ENCODE measurements at regions not wholly inside any gene's neighbourhood (a gene's known extent, or its start where the extent isn't known, plus 50 kb on each side); places are given as distances from the start of the nearest gene placed in this dataset.

DNA sequence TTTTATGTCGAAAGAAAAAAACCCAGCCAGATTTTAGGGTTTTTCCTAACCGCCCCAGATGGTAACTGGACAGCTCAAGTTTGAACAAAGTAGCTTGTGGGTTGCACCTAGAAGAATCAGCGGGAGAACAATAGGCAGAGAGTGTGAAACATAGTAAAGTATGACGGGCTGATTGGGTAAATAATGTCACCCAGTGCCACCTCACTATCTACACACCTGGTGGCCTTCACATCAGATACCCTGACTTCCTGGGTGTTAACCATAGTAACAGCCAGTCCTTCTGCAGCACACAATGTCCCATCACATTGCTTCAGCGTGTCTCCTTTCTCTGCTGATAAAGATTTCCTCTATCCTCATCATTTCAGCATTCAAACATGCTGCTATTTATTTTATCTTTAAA is 159.1 kb upstream of the HS3ST1 start:
- Histone ChIP-seq H3K27me3 (ENCODE audit: control insufficient read depth in 2 of 2, insufficient read depth in 1 of 2, low read length in 1 of 2) (no peaks in the 10 kb centered on the region), H3K36me3 (ENCODE audit: control insufficient read depth in 2 of 2, insufficient read depth in 2 of 2, low read length in 1 of 2) (no peaks in the 10 kb centered on the region), H3K27ac (ENCODE audit: low read depth in 1 of 2, low read length in 1 of 2) (no peak overlapping the region), H3K4me3 (ENCODE audit: low read length in 2 of 2) (no peak overlapping the region), H3K4me1 (ENCODE audit: control insufficient read depth in 2 of 2, insufficient read depth in 2 of 2, low read length in 2 of 2) (no peaks in the 10 kb centered on the region), H3K9me3 (ENCODE audit: control insufficient read depth in 2 of 2, insufficient read depth in 1 of 2, low read length in 1 of 2) (no peaks in the 10 kb centered on the region)
- no peak for DNase-seq (ENCODE audit: low read depth in 6 of 9, low spot score in 9 of 9)
- WGBS: 97% methylated on average over 5 of the region's 5 CpGs

DNA sequence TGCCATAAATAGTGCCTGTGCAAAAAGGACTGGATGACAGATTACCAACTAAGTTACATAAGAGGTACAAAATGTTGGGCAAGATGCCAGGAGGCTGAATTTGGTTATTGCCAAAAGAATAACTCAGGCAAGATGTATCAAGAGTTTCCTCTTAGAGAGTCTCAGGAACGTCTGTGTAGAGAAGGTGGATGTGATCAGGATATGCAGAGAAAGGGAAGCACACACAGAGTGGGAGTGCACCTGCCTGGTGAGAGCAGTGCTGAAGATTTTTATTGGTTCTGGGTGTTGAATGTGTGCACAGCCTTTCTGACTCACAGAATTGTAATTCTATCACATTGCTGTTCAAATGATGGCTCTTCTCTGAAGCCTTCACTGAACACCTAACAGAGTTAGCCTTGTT is 156.8 kb upstream of the HS3ST1 start:
- no peak for DNase-seq (ENCODE audit: low read depth in 6 of 9, low spot score in 9 of 9)

DNA sequence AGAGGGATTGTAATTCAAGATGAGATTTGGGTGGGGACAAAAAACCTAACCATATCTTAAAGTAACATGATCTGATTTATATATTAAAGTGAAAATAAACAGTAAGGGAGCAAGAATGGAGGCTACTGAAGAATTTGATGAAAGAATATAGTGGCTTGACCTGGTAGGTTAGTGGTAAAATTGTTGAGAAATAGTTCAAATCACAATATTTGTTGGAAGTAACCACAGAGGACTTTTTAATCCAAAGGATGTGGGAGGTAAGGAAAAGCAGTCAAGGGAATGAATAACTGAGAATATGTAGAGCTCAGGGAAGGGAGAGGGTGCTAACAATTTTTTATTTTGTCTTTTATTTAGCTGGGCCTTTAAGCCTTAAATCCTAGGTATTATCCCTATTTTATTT is 139.8 kb upstream of the HS3ST1 start:
- Histone ChIP-seq H3K27me3 (ENCODE audit: control insufficient read depth in 2 of 2, insufficient read depth in 1 of 2, low read length in 1 of 2) (no peaks in the 10 kb centered on the region), H3K27ac (ENCODE audit: low read depth in 1 of 2, low read length in 1 of 2) (no peak overlapping the region), H3K9me3 (ENCODE audit: control insufficient read depth in 2 of 2, insufficient read depth in 1 of 2, low read length in 1 of 2) (no peaks in the 10 kb centered on the region), H3K36me3 (ENCODE audit: control insufficient read depth in 2 of 2, insufficient read depth in 2 of 2, low read length in 1 of 2) (no peaks in the 10 kb centered on the region), H3K4me1 (ENCODE audit: control insufficient read depth in 2 of 2, insufficient read depth in 2 of 2, low read length in 2 of 2) (no peaks in the 10 kb centered on the region), H3K4me3 (ENCODE audit: low read length in 2 of 2) (no peak overlapping the region)
- no peak for DNase-seq (ENCODE audit: low read depth in 6 of 9, low spot score in 9 of 9)

More for the DNA sequence above, 156.8 kb upstream of the HS3ST1 start:
- WGBS: 9% methylated on average over 1 of the region's 1 CpG
- Histone ChIP-seq H3K4me1 (ENCODE audit: control insufficient read depth in 2 of 2, insufficient read depth in 2 of 2, low read length in 2 of 2) (no peaks in the 10 kb centered on the region), H3K27me3 (ENCODE audit: control insufficient read depth in 2 of 2, insufficient read depth in 1 of 2, low read length in 1 of 2) (no peaks in the 10 kb centered on the region), H3K9me3 (ENCODE audit: control insufficient read depth in 2 of 2, insufficient read depth in 1 of 2, low read length in 1 of 2) (no peaks in the 10 kb centered on the region), H3K36me3 (ENCODE audit: control insufficient read depth in 2 of 2, insufficient read depth in 2 of 2, low read length in 1 of 2) (no peaks in the 10 kb centered on the region), H3K4me3 (ENCODE audit: low read length in 2 of 2) (no peak overlapping the region), H3K27ac (ENCODE audit: low read depth in 1 of 2, low read length in 1 of 2) (no peak overlapping the region)

DNA sequence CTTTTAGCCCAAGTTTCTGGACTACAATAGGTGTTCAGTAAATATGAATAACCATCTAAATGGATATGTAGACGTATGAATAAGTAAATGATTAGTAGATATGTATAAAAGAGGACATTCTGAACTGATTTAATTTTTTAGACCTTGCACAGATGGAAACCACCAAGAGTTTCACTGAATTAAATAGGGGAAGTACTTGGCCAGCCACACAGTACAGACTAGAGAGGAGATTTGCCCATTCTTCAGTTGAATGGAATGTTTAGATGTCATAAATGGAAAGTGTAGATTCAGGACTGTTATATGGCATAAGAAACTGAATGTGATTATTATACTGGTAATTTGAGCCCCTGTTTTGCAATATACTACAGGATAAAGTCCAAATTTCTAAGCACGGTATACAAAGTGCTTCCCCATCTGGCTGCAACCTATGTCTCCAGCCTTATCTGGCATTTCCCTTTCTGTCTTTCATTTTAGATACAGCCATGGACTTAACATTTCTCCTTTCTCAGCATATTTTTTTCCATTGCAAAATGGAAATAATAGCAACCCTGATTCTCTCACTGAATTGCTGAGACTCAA is 137.8 kb upstream of the HS3ST1 start:
- DNase-seq (ENCODE audit: low read depth in 6 of 9, low spot score in 9 of 9): no peak
- Histone ChIP-seq H3K9me3 (ENCODE audit: control insufficient read depth in 2 of 2, insufficient read depth in 1 of 2, low read length in 1 of 2) (no peaks in the 10 kb centered on the region), H3K36me3 (ENCODE audit: control insufficient read depth in 2 of 2, insufficient read depth in 2 of 2, low read length in 1 of 2) (no peaks in the 10 kb centered on the region), H3K27me3 (ENCODE audit: control insufficient read depth in 2 of 2, insufficient read depth in 1 of 2, low read length in 1 of 2) (no peaks in the 10 kb centered on the region), H3K4me3 (ENCODE audit: low read length in 2 of 2) (no peak overlapping the region), H3K27ac (ENCODE audit: low read depth in 1 of 2, low read length in 1 of 2) (no peak overlapping the region), H3K4me1 (ENCODE audit: control insufficient read depth in 2 of 2, insufficient read depth in 2 of 2, low read length in 2 of 2) (no peaks in the 10 kb centered on the region)
- 93% methylated on average over 2 of the region's 2 CpGs for WGBS

DNA sequence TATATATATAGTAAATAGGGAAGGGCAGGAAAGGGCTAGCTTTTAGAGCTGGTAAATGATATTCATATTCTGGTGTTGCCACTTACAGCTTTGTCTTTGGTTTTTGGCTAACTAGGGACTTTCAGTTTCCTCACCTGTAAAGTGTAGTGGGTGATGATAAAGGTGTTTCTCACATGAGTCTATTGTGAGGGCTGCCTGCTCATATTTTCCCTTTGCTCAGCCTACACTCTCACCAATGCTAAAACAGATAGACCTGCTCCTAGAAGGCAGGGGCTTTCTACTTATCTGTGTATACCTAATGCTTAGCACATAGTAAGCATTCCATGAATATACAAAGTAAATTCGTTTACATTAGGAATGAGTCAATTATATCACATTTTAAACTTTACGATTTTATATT is 137.2 kb upstream of the HS3ST1 start:
- Histone ChIP-seq H3K4me1 (ENCODE audit: control insufficient read depth in 2 of 2, insufficient read depth in 2 of 2, low read length in 2 of 2) (no peaks in the 10 kb centered on the region), H3K9me3 (ENCODE audit: control insufficient read depth in 2 of 2, insufficient read depth in 1 of 2, low read length in 1 of 2) (no peaks in the 10 kb centered on the region), H3K27ac (ENCODE audit: low read depth in 1 of 2, low read length in 1 of 2) (no peak overlapping the region), H3K27me3 (ENCODE audit: control insufficient read depth in 2 of 2, insufficient read depth in 1 of 2, low read length in 1 of 2) (no peaks in the 10 kb centered on the region), H3K36me3 (ENCODE audit: control insufficient read depth in 2 of 2, insufficient read depth in 2 of 2, low read length in 1 of 2) (no peaks in the 10 kb centered on the region), H3K4me3 (ENCODE audit: low read length in 2 of 2) (no peak overlapping the region)
- DNase-seq (ENCODE audit: low read depth in 6 of 9, low spot score in 9 of 9): no peak
- WGBS: 94% methylated on average over 2 of the region's 2 CpGs

DNA sequence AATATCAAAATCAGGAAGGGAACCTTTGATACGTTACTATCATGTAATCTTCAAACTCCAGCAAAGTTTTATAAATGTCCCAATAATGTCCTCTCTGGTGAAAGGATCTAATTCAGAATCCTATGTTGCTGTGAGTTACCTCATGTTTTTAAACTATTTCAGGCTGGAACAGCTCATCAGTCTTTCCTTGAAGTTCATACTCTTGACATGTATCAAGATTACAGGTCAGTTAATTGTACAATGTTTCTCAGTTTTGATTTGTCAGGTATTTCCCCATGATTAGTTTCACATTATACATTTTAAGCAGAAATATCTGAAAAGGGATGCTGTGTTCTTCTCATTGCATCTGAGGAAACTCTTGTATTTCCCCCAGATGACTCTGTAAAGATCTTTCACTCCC is 136.5 kb upstream of the HS3ST1 start:
- Histone ChIP-seq H3K4me3 (ENCODE audit: low read length in 2 of 2) (no peak overlapping the region), H3K9me3 (ENCODE audit: control insufficient read depth in 2 of 2, insufficient read depth in 1 of 2, low read length in 1 of 2) (no peaks in the 10 kb centered on the region), H3K4me1 (ENCODE audit: control insufficient read depth in 2 of 2, insufficient read depth in 2 of 2, low read length in 2 of 2) (no peaks in the 10 kb centered on the region), H3K27ac (ENCODE audit: low read depth in 1 of 2, low read length in 1 of 2) (no peak overlapping the region), H3K36me3 (ENCODE audit: control insufficient read depth in 2 of 2, insufficient read depth in 2 of 2, low read length in 1 of 2) (no peaks in the 10 kb centered on the region), H3K27me3 (ENCODE audit: control insufficient read depth in 2 of 2, insufficient read depth in 1 of 2, low read length in 1 of 2) (no peaks in the 10 kb centered on the region)
- no peak for DNase-seq (ENCODE audit: low read depth in 6 of 9, low spot score in 9 of 9)
- 93% methylated on average over 1 of the region's 1 CpG for WGBS

DNA sequence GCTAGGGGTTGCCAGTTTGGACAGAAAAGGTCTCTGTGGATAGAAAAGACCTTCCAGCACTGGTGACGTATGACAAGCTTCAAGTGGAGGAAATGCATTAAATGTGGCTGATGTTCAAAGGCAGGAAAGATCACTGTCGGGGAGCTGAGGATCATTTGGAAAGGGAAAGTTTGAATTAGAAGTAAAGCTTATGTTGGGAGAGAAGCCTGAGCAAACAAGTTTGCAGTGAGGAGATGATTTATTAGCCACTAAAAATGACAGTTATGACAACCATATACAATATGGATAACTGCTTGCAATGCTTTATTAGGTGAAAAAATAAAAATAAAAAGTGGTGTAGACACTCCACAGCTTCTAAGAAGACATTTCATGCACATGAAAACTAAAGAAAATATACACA is 135.3 kb upstream of the HS3ST1 start:
- H3K4me3 ChIP-seq (ENCODE audit: low read length in 2 of 2): no peak overlapping the region
- H3K36me3 ChIP-seq (ENCODE audit: control insufficient read depth in 2 of 2, insufficient read depth in 2 of 2, low read length in 1 of 2): no peaks in the 10 kb centered on the region
- H3K9me3 ChIP-seq (ENCODE audit: control insufficient read depth in 2 of 2, insufficient read depth in 1 of 2, low read length in 1 of 2): no peaks in the 10 kb centered on the region
- no peak overlapping the region for H3K27ac ChIP-seq (ENCODE audit: low read depth in 1 of 2, low read length in 1 of 2)
- no peak for DNase-seq (ENCODE audit: low read depth in 6 of 9, low spot score in 9 of 9)
- 66% methylated on average over 2 of the region's 2 CpGs for WGBS
- no peaks in the 10 kb centered on the region for H3K27me3 ChIP-seq (ENCODE audit: control insufficient read depth in 2 of 2, insufficient read depth in 1 of 2, low read length in 1 of 2)
- no peaks in the 10 kb centered on the region for H3K4me1 ChIP-seq (ENCODE audit: control insufficient read depth in 2 of 2, insufficient read depth in 2 of 2, low read length in 2 of 2)

DNA sequence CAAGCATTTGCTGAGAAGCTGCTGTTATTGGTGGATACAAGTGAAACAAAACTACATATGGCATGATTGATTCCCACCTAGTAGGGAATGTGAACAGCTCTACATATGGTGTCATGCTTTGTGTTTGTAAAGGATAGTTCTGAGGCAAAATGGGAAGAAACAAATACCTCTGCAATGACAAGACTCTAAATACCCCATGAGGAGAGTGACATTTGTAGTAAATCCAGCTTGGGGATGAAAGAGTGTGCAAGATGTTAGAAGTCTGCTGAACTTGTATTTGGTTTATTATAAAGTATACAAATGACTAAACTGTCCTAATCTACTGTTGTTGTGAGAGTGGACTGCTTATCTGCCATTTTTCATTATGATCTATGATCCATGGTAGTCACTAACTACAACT is 120.8 kb upstream of the HS3ST1 start:
- no peak for DNase-seq (ENCODE audit: low read depth in 6 of 9, low spot score in 9 of 9)
- Histone ChIP-seq H3K27me3 (ENCODE audit: control insufficient read depth in 2 of 2, insufficient read depth in 1 of 2, low read length in 1 of 2) (no peaks in the 10 kb centered on the region), H3K27ac (ENCODE audit: low read depth in 1 of 2, low read length in 1 of 2) (no peak overlapping the region), H3K9me3 (ENCODE audit: control insufficient read depth in 2 of 2, insufficient read depth in 1 of 2, low read length in 1 of 2) (no peaks in the 10 kb centered on the region), H3K4me1 (ENCODE audit: control insufficient read depth in 2 of 2, insufficient read depth in 2 of 2, low read length in 2 of 2) (no peaks in the 10 kb centered on the region), H3K4me3 (ENCODE audit: low read length in 2 of 2) (no peak overlapping the region), H3K36me3 (ENCODE audit: control insufficient read depth in 2 of 2, insufficient read depth in 2 of 2, low read length in 1 of 2) (no peaks in the 10 kb centered on the region)

DNA sequence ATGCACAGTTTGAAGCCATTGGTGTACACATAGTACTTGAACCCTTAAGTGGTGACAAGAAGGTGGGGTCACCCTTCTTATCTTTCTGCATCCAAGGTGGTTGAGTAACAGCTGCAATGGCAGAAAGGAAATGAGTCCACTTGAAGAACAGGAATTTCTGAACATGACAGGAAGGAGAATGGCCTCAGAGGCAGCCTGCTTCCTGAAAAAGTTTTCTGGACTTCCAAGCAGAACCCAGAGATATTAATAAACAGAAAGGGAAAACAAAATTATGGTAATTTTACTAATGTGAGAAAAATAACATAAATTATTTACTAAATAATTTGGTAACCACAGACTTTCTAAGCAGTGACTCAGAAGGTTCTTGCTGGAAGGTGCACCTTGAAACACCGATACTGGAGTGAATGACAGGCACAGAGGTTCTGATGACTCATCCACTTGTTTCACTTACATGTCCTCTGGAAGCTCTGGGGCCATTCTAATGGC is 119.9 kb upstream of the HS3ST1 start:
- no peaks in the 10 kb centered on the region for H3K27me3 ChIP-seq (ENCODE audit: control insufficient read depth in 2 of 2, insufficient read depth in 1 of 2, low read length in 1 of 2)
- no peak overlapping the region for H3K27ac ChIP-seq (ENCODE audit: low read depth in 1 of 2, low read length in 1 of 2)
- H3K4me3 ChIP-seq (ENCODE audit: low read length in 2 of 2): no peak overlapping the region
- WGBS: 78% methylated on average over 1 of the region's 1 CpG
- no peaks in the 10 kb centered on the region for H3K36me3 ChIP-seq (ENCODE audit: control insufficient read depth in 2 of 2, insufficient read depth in 2 of 2, low read length in 1 of 2)
- no peak for DNase-seq (ENCODE audit: low read depth in 6 of 9, low spot score in 9 of 9)
- H3K9me3 ChIP-seq (ENCODE audit: control insufficient read depth in 2 of 2, insufficient read depth in 1 of 2, low read length in 1 of 2): no peaks in the 10 kb centered on the region
- H3K4me1 ChIP-seq (ENCODE audit: control insufficient read depth in 2 of 2, insufficient read depth in 2 of 2, low read length in 2 of 2): no peaks in the 10 kb centered on the region
